Left lobe of liver (tissue), 2 donors: ENCODE measurements at regions not wholly inside any gene's neighbourhood (a gene's known extent, or its start where the extent isn't known, plus 50 kb on each side); places are given as distances from the start of the nearest gene placed in this dataset.
"Not testable (repeated sequence)": the region's sequence is repeated elsewhere in the genome, so short reads cannot be mapped to it uniquely, and the experiment has no call there.

Experiments
- ATAC-seq: fragments of 200-7000 bp; cut with Tn5 transposase; one replicate; pipeline ENCODE4 v1.9.1; 2020; ENCODE audit warnings: mild to moderate bottlenecking, moderate library complexity
- DNase-seq: peaks from one replicate; pipeline ENCODE4 v3.0.0-alpha.2; 2020; ENCODE audit warnings: low spot score
- donor health status: DM: no; HTN: no; CAD: no; lungs with moderate emphysema.
- donor health status: DM: no; HTN: yes; CAD: no.

DNA sequence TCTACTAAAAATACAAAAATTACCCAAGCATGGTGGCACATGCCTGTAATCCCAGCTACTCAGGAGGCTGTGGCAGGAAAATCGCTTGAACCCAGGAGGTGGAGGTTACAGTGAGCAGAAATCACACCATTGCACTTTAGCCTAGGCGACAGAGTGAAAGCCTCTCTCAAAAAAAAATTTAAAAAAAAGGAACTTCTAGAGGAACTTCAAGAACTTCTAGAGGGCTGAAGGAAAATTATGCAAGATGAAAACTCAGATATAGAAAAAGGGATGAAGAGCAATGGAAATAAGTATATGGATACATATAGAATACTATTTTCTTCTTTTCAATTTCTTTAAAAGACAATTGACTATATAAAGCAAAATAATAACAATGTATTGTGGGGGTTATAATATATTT lies 51.2 kb upstream of the PRR5 start:
- DNase-seq (no peak), ATAC-seq (no peak)

DNA sequence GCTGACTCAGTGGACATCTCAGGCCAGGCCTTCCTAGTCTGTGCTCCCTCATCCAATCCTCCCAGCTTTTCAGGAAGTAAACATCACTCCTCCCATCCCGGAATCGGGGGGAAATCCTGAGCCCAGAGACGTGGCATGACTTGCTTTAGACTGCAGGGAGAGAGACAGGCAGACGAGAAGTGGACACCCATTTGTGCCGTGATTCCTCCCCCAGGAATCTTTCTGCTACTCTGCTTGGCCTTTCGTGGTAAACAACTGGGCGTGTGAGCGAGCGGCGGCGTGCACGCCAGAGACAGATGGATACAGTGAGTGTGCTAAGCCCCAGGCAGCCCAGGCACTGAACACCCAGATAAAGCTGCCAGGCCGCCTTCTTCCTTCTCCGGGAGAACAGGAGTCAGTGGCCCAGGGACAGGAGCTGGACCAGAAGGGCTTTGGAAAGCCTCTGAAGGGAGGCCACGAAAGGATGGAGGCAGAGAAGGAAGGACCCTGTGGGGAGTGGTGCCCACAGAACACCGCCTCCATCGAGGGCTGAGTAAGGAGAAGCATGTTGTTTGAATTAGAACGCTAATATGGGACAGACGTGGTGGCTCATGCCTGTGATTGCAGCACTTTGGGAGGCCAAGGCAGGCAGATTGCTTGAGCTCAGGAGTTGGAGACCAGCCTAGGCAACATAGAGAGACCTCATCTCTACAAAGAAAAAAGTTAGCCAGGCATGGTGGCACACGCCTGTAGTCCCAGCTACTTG lies 53.0 kb upstream of the PRR5 start:
- peak; percentile 58 for ATAC-seq
- no peak for DNase-seq

DNA sequence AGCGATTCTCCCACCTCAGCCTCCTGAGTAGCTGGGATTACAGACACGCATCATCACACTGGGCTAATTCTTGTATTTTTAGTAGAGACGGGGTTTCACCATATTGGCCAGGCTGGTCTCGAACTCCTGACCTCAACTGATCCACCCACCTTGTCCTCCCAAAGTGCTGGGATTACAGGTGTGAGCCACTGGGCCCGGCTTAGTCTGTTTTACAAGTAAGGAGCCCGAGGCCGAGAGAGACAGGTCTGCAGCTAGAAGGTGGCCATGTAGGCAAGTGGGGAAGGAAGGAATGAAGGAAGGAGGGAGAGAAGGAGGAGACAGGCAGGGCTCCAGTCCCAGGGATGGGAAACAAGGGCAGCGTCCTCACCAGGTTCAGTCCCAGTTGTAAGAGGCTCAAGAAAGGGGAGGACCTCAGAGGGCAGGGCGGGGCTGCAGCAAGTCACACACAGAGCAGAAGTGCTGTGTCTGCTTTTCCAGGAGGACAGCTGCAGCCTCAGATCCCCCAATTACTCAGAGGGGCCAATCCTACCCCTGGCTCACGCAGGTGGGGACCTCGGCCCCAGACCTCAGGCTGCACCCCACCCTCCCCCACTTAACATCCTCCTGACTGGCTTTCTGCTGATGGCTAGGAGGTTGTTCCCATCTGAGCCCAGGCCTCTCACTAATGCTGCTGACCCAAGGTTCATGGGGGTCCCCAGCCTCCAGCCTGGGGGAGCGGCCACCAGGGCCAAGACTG lies 53.8 kb upstream of the PRR5 start:
- DNase-seq (no peak), ATAC-seq (peak; percentile 57)

DNA sequence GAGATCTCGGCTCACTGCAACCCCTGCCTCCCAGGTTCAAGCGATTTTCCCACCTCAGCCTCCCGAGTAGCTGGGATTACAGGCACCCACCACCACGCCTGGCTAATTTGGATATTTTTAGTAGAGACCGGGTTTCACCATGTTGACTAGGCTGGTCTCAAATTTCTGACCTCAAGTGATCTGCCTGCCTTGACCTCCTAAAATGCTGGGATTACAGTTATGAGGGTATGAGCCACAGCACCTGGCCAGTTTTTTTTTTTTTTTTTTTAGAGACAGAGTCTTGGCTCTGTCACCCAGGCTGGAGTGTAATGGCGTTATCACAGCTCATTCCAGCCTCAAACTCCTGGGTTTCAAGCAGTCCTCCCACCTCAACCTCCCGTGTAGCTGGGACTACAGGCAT lies 54.9 kb upstream of the PRR5 start:
- DNase-seq (no peak), ATAC-seq (no peak)

DNA sequence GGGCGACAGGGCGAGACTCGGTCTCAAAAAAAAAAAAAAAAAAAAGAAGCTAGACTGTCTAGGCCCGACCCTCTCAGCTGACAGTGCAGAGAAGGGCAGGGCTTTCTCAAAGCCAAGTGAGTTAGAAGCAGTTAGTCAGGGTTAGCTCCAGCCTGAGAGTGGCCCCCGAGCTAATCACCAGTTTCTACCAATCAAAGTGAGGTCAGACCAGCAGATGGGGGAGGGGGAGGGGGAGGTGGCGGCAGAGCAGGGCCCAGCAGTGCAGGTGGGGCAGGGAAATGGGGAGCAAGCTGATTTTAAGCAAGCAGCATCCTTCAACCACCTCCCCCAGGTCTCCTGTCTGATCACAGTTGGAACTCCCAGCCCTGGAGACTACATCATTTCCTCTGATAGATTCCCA lies 55.3 kb upstream of the PRR5 start:
- DNase-seq = no peak

DNA sequence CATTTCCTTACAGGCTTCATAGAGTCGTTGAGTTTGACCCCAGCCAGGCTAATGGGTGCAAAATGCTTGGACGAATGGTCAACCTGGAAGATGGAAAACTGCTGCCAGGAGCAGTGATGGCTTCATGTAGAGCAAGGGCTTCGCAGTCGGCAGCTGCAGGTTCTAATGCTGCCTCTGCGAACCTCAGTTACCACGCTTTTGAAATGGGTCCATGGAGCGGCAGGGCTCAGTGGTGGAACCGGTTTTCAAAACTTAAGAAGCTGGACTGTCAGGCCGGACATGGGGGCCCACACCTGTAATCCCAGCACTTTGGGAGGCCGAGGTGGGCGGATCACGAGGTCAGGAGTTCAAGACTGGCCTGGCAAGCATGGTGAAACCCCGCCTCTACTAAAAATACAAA lies 55.9 kb upstream of the PRR5 start:
- DNase-seq = no peak
- ATAC-seq = no peak

More for the DNA sequence above, 55.3 kb upstream of the PRR5 start:
- no peak for ATAC-seq

DNA sequence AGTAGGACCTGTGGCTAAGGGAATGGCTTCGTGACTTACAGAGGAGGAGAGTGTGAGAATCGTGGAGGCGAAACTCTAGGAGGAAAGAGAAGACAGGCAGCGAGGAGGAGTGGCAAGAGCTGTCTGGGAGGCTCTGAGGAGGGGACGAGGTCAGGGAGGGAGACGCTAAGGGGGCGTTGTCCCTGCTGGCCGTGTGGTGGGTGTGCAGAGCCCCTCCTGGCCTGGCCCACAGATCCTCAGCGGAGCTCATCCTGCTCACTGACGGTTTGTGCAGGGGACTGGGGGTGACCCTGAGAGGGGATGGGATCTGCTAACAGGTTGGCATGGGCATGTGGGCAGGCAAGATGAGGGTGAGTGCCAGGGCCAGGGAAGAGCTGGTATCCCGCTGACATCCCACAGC lies 56.5 kb upstream of the PRR5 start:
- DNase-seq = no peak
- ATAC-seq = no peak

DNA sequence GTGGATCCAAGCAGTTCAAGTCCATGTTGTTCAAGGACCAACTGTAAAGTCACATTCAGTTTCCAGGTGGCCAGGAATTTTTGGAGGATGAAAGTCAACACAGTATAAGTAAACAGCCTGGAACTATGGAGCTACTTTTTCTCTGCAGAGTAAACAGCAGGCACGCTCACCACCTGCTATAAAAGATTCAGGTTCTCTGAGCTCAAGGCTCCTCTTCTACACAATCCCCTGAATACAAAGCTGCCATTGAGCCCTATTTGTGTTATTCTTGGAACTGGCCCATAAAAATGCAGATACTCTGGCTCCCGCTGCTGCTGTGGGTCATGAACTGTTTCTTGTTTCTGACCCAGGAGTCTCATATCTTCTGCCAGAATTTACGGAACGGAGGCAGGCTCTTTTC lies 56.9 kb upstream of the PRR5 start:
- DNase-seq (no peak), ATAC-seq (no peak)

DNA sequence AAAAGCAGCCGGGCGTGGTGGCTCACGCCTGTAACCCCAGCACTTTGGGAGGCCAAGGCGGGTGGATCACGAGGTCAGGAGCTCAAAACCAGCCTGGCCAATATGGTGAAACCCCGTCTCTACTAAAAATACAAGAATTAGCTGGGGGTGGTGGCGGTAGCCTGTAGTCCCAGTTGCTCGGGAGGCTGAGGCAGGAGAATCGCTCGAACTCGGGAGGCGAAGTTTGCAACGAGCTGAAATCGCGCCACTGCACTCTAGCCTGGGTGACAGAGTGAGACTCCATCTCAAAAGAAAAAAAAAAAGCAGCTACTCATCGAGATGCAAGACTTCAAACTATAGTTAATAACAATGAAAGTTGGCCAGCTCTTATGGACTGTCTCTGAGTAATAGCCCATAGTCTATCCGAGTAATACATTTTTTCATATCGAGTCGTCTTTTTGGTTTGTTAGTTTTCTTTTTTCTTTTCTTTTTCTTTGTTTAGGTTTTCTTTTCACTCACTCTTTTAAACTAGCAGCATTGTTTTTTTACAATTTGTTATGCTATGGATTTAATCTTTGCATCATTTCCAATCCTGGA lies 58.4 kb upstream of the PRR5 start:
- not testable (repeated sequence) for ATAC-seq, DNase-seq

DNA sequence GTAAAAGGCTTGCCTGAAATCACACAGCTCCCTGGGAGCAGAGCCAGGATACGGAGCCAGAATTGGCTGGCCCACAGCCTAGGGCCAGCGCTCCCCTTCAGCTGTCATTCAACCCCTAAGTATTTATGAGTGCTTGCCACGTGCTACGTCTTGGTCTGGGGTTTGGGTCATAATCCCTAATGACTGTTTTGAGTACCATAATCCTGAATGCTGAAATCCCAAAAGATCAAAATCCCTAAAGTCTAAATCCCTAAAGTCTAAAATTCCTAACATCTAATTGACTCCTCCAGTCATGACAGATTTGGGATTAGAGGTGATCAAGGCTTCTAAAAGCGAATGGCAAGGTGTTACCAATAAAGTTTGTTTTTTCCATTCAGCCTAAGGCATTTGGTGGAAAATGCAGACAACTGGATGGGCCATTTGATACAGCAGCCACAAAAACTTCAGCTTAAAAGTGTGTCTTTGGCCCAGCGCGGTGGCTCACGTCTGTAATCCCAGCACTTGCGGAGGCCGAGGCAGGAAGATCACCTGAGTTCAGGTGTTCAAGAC lies 59.8 kb upstream of the PRR5 start:
- no peak for ATAC-seq
- no peak for DNase-seq

DNA sequence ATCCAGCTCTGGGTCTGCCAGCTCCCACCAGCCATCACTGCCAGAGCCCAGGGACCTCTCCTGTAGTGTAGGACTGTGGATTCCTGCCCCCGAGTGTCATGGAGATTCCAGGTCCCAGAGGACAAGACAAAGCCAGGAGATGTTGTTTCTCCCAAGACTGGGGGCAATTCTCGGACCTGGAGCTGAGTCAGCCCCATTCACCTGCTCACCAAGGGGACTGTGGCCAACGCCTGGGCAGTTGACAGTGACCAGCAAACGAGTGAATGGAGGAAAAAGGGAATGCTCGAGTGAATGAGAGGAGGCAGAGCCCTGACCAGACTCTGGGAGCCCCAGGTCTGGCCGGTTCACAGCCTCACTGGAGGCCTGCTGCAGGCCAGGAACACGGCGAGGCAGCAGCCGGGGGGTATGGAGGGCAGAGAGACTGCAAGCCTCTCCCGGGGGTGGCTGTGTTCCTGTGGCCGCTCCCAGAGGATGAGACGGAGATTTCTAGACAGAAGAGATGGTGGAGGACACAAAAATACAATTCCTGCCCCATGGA lies 61.3 kb upstream of the PRR5 start:
- DNase-seq = no peak
- peak; percentile 13 for ATAC-seq

DNA sequence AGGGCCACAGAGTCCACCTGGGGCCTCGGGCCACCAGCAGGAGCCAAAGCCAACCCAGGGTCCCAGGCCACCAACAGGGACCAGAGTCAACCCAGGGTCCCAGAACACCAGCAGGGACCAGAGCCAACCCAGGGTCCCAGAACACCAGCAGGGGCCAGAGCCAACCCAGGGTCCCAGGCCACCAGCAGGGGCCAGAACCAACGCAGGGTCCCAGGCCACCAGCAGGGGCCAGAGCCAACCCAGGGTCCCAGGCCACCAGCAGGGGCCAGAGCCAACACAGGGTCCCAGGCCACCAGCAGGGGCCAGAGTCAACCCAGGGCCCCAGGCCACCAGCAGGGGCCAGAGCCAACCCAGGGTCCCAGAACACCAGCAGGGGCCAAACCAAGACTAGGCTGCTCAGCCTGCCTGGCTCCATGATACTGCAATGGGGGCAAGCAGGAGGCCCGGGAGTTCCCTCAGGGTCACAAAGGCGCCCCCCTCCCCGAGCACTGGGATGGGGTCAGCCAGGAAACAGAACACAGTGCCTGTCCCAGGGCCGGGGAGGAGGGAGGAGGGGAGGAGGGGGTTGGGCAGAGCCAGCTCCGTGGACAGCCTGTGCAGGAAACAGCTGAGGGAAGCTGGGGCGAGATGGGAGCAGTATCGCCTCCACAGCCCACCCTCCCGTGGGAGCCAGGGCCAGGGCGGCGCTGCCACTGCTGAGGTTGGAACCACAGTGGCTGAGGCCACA lies 62.0 kb upstream of the PRR5 start:
- no peak for DNase-seq
- peak; percentile 55 for ATAC-seq

DNA sequence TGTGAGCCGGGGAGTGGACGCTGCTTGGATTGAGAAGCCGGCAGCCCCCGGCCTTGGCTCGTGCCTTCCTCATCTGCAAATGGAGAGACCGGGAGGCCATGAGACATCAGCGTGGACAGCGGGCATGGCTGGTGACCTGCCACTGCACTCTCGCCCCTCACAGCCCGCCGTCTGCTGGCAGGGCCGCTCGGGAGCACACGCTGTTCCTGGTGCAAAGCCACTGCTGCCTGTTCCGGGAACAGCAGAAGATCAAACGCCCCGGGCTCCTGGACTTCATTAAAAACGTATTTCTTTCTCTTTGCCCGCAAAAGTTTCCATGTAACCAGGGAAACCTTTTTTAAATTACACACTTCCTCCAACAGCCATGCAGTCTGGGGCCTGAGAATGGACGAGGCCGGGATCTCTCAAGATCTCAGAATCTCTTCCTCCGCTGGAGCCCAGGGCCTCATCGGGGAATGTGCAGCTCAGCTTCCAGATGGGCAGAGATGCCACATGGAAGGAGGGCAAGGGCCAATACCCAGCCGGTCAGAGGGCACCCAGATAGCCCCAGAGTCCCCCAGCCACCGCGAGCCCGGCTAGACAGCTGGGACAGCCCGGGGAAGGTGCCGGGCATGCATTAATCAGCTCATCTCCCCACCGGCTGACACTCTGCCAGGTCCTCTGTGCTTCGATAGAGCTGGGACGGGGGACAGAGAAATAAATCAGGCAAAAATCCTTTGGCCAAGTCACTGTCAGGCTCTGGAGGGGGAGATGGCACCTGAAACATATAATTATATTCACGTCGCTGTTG lies 62.8 kb upstream of the PRR5 start:
- peak; percentile 31 for ATAC-seq
- no peak for DNase-seq

DNA sequence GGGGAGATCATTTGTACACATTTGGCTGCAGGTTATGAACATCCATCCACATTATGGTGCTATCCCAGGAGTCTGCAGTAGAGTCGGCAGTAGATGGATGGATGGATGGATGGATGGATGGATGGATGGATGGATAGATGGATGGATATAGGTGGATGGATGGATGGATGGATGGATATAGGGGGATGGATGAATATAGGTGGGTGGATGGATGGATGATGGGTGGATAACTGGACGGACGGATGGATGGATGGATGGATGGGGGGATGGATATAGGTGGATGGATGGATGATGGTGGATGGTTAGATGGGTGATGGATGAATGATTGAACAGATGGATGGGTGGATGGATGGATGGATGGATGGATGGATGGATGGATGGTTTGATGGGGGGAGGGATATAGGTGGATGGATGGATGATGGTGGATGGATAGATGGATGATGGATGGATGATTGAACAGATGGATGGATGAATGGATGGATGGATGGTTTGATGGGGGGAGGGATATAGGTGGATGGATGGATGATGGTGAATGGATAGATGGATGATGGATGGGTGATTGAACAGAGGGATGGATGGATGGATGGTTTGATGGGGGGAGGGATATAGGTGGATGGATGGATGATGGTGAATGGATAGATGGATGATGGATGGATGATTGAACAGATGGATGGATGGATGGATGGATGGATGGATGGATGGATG lies 65.3 kb upstream of the PRR5 start:
- ATAC-seq, DNase-seq: not testable (repeated sequence)

DNA sequence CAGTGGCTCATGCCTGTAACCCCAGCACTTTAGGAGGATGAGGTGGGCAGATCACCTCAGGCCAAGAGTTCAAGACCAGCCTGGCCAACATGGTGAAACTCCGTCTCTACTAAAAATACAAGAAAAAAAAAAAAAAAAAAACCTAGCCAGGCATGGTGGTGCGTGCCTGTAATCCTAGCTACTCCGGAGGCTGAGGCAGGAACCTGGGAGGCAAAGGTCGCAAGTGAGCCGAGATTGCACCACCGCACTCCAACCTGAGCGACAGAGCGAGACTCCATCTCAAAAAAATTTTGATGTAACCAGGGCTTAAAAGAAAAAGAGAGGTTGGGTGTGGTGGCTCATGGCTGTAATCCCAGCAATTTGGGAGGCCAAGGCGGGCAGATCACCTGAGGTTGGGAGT lies 66.4 kb upstream of the PRR5 start:
- not testable (repeated sequence) for DNase-seq, ATAC-seq

DNA sequence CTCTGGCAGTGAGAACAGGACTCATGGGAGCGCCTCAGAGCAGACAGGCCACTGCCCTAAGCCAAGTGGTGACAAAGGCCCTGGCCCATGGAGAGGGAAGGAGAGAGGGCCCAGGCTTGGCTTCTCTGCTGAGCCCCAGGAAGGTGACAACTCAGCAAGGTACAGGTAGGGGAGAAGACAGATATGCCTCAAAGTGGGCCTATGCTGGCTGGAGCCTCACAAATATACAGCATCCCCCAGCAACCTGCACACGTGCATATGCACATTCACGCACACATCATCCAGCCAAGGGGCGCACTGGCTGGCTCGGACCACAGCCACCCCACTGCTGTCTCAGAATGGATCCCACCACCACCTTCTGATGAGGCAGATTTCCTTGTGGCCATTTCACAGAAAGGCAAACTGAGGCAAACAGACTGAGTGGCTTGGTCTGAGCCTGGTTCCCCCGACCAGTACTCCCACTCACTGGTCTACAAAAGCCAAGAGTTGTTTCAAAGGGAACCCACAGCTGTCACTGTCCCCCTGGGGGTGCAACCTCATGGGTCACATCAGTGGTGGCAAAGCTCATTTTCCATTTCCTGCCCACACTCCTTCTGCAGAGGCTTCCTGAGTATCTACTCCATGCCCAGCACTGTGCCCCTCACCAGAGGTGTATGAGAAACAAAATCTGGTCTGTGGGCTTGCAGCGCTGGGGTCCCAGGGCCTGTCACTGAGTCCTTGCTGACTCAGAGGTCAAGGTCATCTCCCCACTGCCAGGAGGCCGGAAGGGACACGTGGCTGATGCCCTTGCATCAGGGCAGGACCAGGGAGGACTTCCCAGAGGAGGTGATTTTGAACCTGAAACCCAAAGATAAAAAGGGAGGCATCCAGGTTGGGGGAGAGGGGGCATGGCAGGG lies 67.3 kb upstream of the PRR5 start:
- DNase-seq (no peak), ATAC-seq (no peak)

DNA sequence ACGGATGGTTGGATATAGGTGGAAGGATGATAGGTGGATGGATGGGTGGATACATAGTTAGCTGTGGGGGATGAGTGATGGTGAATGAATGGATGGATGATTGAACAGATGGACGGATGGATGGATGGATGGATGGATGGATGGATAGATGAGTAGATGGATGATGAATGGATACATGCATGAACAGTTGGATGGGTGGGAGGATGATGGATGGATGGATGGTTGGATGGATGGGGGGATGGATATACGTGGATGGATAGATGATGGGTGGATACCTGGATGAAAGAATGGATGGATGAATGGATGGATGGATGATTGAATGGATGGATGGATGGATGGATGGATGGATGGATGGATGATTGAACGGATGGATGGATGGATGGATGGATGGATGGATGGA lies 68.4 kb upstream of the PRR5 start:
- ATAC-seq = no peak
- DNase-seq = no peak
